Fibroblast of skin of right quadriceps (primary cell): ENCODE measurements at regions not wholly inside any gene's neighbourhood (a gene's known extent, or its start where the extent isn't known, plus 50 kb on each side); places are given as distances from the start of the nearest gene placed in this dataset.
"Not testable (repeated sequence)": the region's sequence is repeated elsewhere in the genome, so short reads cannot be mapped to it uniquely, and the experiment has no call there.

Experiments used
- DNase-seq: peaks from one replicate; pipeline ENCODE4 v3.0.0-alpha.2; 2013

GRCh38 chr20:17872959-17873358 lies 95.6 kb downstream of the SNX5 start:
- DNase-seq, result no peak

DNA sequence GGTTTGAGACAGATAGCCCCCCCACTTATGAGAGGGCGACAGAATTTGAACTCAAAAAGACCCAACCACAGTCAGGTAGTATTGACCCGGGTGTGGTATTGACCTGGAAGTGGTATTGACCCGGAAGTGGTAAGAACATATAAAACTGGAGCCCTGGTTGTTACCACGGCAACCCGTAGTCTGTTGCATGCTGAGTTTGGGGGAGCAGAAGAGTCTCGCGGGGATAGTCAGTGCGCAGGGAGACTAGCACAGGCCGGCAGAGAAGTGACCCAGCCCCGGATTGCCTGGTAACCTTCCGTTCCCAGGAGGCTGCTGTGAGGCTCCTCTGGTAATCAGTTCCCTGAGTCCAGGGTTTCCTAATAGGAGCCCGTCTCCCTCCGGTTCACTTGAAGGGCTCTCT lies 96.2 kb downstream of the SNX5 start:
- no peak for DNase-seq

DNA sequence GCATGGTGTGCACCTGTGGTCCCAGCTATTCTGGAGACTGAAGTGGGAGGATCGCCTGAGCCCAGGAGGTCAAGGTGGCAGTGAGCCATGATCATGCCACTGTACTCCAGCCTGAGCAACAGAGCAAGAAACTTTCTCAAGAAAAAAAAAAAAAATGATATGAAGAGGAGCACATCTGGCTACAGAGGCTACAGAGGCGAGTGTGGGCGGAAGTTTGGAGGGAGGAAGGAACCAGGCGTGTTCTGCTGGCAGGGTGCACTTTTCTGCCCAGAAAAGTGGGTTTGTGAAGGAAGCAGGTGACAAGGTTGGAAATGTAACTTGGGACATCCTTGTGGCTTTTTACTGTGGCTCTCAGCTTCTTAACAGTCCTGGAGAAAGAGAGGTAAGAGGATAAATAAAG lies 96.7 kb downstream of the SNX5 start:
- DNase-seq, result no peak

- DNase-seq, result no peak
These were observed 97.4 kb downstream of the SNX5 start for GRCh38 chr20:17871181-17871580.

- DNase-seq, result no peak
These were observed 98.4 kb downstream of the SNX5 start for GRCh38 chr20:17870086-17870740.

- no peak for DNase-seq
These were observed 99.1 kb downstream of the SNX5 start for GRCh38 chr20:17869295-17869994.

- DNase-seq, result no peak
These were observed 99.8 kb downstream of the SNX5 start for GRCh38 chr20:17868700-17869231.

DNA sequence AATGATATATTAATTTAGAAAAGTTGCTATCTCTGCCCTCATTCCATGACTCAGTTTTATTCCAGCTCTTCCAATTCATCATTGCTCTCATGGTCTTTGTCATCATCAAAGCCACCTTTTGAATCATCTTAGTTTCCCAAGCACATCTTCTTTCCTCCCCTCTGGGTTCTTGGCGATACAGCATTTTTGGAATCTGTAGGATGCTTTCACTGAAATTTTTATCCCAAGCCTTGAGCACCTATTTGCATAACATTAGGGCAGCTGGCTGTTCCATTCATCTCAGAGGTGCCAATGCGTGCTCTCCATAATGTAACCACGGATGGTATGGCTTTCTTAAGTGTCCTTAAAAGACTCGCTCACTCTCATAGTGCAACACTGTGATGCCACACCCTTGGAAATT lies 100.4 kb downstream of the SNX5 start:
- DNase-seq, result no peak

DNA sequence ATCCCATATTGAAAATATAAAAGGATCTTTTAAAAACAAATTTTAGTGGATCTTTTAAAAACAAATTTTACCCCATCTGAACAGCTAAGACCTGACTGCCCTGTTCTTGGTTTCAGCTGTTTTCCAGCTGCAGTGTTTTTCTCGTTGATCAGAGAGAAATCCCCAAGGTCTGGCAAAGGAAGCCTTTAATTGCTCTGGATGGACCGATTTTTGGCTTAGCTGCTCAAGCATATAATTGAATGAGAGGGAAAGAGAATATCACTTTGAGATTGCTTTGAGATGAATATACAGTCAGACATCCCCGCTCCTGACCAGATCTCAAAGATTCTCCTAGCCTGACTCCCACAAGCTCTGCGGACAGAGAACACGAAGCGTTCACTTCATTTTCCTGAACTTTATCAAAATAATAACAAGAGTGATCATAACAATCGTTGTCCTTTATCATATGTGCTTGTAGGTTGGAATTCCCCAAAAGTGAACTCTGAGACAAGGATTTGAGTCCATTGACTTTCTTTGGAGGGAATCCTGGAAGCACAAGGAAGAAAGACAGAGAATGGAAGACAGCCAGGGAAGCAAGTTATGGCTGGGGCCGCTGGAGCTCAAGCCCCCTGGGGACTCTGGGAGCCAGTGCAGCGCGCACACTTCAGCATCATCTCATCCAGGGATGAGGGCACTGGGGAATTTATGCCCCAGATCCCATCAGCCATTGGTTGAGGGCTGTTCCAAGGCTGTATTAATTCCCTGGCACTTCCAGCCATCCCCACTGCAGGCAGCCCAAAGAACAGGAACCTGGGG lies 101.3 kb downstream of the SNX5 start:
- no peak for DNase-seq

GRCh38 chr20:17866234-17867001 lies 102.2 kb downstream of the SNX5 start:
- no peak for DNase-seq

GRCh38 chr20:17863577-17864292 lies 104.9 kb downstream of the SNX5 start:
- DNase-seq, result no peak

- no peak for DNase-seq
These were observed 105.4 kb downstream of the SNX5 start for GRCh38 chr20:17863209-17863576.

- DNase-seq, result no peak
These were observed 106.4 kb downstream of the SNX5 start for GRCh38 chr20:17862171-17862570.

DNA sequence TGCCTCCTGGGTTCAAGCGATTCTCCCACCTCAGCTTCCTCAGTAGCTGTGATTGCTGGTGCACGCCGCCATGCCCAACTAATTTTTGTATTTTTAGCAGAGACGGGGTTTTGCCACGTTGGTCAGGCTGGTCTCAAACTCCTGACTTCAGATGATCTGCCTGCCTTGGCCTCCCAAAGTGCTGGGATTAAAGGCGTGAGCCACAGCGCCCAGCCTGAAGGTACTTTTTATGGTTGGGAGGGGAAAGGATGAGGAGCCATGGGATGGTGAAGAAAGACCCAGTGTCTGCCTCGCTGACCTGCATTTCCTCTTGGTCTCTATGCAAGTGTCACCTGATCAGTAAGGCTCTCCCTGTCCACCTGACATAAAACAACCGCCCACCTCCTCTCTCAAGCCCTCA lies 107.0 kb downstream of the SNX5 start:
- DNase-seq, result not testable (repeated sequence)

DNA sequence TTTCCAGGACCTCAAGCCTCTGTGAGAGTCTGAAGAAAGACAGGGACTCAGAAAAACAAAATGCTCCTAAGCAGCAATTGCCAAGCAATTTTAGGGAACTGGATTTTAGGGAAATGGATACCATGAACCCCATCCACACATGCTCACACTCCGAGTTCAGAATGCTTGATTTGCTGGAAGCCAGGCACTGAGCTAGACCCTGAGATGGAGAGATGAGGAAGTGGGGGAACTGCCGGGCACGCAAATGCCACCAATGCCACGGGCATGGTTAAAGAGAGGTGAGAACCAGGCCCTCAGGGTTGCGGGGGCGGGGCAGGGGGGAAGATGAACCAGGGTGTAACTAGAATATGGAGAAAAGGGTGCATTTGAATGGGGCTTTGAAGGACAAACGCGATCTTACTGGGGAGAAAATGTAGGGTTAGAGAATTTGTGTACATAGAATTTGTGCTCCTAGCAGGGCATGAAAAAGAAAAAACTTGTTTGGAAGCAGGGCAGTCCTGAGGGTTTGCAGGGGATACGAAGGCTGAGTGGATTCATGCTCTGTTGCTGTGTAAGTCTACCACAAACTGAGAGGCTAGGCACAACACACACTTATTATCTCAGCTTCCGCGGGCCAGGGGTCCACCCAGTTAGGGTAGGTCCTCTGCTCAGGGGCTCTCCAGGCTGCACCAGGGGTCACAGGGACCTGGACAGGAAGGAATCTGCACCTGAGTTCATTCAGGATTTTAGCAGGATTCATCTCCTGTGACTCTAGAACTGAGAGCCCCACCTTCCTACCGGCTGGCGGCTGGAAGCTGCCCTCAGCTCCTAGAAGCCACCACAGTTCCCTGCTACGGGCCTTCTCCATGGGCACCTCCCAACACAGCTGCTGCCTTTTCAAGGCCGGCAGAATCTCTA lies 108.0 kb downstream of the SNX5 start:
- no peak for DNase-seq

- no peak for DNase-seq
These were observed 108.9 kb downstream of the SNX5 start for GRCh38 chr20:17859616-17860232.

DNA sequence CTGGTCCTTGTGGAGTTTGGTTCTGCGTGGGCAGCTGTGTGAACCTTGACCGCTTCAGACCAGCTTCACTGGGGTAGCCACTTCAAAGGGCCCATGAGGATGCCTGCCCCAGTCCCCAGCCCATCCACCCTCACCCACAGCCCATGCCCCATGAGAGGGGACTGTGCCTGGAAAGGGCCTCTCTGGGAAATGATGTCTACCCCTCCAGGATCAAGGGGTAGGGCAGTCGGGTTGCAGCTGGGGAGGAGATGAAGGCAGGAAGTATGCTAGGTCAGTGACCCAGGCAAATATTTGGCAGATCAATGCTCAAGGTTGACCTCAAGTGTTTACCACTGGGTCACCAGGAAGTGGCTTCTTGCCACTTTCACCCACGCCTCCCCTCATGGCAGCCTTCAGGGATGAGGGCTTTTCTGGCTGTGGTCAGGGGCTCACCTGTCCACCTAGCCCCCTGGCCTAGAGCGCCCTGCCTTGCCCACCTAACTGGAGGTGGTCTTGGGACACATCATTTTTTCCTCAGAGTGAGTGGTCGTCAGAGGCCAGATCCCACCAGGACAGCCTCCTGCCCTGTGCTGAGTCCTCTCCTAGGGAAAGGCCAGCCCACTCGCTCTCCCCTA lies 109.5 kb downstream of the SNX5 start:
- no peak for DNase-seq

GRCh38 chr20:17858450-17859001 lies 110.1 kb downstream of the SNX5 start:
- no peak for DNase-seq

- no peak for DNase-seq
These were observed 110.8 kb downstream of the SNX5 start for GRCh38 chr20:17857639-17858449.
